ENCODE measurements at regions not wholly inside any gene's neighbourhood (a gene's known extent, or its start where the extent isn't known, plus 50 kb on each side); places are given as distances from the start of the nearest gene placed in this dataset.

DNA sequence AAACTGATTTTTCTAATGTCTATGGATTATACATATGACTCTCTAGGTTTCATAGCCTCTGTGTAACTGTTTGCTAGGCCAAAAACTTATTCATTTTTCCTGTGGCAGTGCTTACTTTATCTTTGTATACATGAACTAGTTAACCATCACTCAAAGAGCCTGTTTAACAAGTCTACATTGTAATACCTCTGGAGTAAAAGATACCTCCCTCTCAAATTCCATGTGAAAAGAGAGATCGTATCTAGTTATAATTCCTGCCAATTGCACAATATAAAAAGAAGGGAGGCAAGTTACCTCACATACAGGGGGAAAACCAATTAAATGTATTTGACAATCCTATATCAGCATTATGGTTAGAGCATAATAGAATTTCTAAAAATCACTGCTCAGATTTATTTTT lies 271.9 kb upstream of the ST8SIA4 start:
- Histone ChIP-seq H3K27ac (ENCODE audit: low read depth, low read length, poor library complexity, severe bottlenecking) (no peak overlapping the region), H3K9me3 (ENCODE audit: low read depth, low read length, poor library complexity, severe bottlenecking) (peaks cover 3% of the 10 kb centered on the region), H3K4me1 (ENCODE audit: insufficient read depth, low read length, poor library complexity, severe bottlenecking) (no peaks in the 10 kb centered on the region), H3K4me3 (ENCODE audit: low read depth, low read length, poor library complexity, severe bottlenecking) (no peak overlapping the region), H3K27me3 (replicated peaks; ENCODE audit: insufficient read depth, low read depth, low read length, poor library complexity) (no peaks in the 10 kb centered on the region), H3K36me3 (ENCODE audit: insufficient read depth, low read length, poor library complexity, severe bottlenecking) (no peaks in the 10 kb centered on the region)
- ChIA-PET CTCF (no interaction called here), POLR2A (ENCODE audit: low non-redundant PET) (no interaction called here)
- intact Hi-C loops (cut with micrococcal nuclease; ENCODE audit: unreplicated experiment) = no loop called here
- TF ChIP-seq EZH2 (IDR thresholded peaks at IDR 0.05; ENCODE audit: borderline replicate concordance, low read depth, low read length, poor library complexity, severe bottlenecking) = no peak
- TF ChIP-seq, protein P1, sequence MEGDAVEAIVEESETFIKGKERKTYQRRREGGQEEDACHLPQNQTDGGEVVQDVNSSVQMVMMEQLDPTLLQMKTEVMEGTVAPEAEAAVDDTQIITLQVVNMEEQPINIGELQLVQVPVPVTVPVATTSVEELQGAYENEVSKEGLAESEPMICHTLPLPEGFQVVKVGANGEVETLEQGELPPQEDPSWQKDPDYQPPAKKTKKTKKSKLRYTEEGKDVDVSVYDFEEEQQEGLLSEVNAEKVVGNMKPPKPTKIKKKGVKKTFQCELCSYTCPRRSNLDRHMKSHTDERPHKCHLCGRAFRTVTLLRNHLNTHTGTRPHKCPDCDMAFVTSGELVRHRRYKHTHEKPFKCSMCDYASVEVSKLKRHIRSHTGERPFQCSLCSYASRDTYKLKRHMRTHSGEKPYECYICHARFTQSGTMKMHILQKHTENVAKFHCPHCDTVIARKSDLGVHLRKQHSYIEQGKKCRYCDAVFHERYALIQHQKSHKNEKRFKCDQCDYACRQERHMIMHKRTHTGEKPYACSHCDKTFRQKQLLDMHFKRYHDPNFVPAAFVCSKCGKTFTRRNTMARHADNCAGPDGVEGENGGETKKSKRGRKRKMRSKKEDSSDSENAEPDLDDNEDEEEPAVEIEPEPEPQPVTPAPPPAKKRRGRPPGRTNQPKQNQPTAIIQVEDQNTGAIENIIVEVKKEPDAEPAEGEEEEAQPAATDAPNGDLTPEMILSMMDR (conservative IDR thresholded peaks at IDR 0.05; ENCODE audit: low read depth, low read length) = no peak
- no peak for DNase-seq (ENCODE audit: low spot score)
- no TSS peak for BruUV-seq (replicated peaks)

DNA sequence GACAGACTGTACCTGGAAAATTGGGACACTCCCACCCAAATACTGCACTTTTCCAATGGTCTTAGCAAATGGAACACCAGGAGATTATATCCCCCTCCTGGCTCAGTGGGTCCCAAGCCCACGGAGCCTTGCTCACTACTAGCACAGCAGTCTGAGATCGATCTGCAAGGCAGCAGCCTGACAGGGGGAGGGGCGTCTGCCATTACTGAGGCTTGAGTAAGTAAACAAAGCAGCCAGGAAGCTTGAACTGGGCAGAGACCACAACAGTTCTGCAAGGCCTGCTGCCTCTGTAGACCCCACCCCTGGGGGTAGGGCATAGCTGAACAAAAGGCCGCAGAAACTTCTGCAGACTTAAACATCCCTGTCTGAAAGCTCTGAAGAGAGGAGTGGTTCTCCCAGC lies 260.0 kb upstream of the ST8SIA4 start:
- POLR2A ChIA-PET (ENCODE audit: low non-redundant PET) = no interaction called here
- no peak for DNase-seq (ENCODE audit: low spot score)
- intact Hi-C loops (cut with micrococcal nuclease; ENCODE audit: unreplicated experiment) = no loop called here
- no peaks in the 10 kb centered on the region for H3K36me3 ChIP-seq (ENCODE audit: insufficient read depth, low read length, poor library complexity, severe bottlenecking)
- no peaks in the 10 kb centered on the region for H3K27me3 ChIP-seq (replicated peaks; ENCODE audit: insufficient read depth, low read depth, low read length, poor library complexity)
- H3K9me3 ChIP-seq (ENCODE audit: low read depth, low read length, poor library complexity, severe bottlenecking) = no peaks in the 10 kb centered on the region
- H3K27ac ChIP-seq (ENCODE audit: low read depth, low read length, poor library complexity, severe bottlenecking) = no peak overlapping the region
- no peaks in the 10 kb centered on the region for H3K4me1 ChIP-seq (ENCODE audit: insufficient read depth, low read length, poor library complexity, severe bottlenecking)
- CTCF ChIA-PET = no interaction called here
- no peak overlapping the region for H3K4me3 ChIP-seq (ENCODE audit: low read depth, low read length, poor library complexity, severe bottlenecking)
- TF ChIP-seq, protein P1 (conservative IDR thresholded peaks at IDR 0.05; ENCODE audit: low read depth, low read length) = no peak
- no peak for TF ChIP-seq EZH2 (IDR thresholded peaks at IDR 0.05; ENCODE audit: borderline replicate concordance, low read depth, low read length, poor library complexity, severe bottlenecking)
- BruUV-seq (replicated peaks) = no TSS peak

DNA sequence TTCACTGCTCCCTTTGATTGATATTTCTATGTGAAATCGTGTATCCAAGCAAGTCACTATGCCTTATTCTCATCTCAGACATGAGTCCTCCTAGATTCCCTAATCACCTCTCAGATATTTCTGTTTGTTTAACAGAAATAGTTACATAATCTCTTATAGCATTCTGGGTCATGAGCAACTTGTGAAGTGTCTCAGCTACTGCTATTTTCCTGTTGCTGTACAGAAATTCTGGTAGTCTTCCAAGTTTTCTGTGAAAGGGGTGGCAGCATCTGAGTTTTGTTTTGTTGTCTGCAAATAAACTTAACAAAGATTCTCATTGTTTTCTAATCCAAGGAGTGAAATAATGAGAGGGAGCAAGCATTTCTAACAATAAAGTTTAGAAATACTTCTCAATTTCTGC lies 256.9 kb upstream of the ST8SIA4 start:
- CTCF ChIA-PET = no interaction called here
- Histone ChIP-seq H3K4me3 (ENCODE audit: low read depth, low read length, poor library complexity, severe bottlenecking) (no peak overlapping the region), H3K36me3 (ENCODE audit: insufficient read depth, low read length, poor library complexity, severe bottlenecking) (no peaks in the 10 kb centered on the region), H3K9me3 (ENCODE audit: low read depth, low read length, poor library complexity, severe bottlenecking) (no peaks in the 10 kb centered on the region), H3K27ac (ENCODE audit: low read depth, low read length, poor library complexity, severe bottlenecking) (no peak overlapping the region), H3K27me3 (replicated peaks; ENCODE audit: insufficient read depth, low read depth, low read length, poor library complexity) (no peaks in the 10 kb centered on the region), H3K4me1 (ENCODE audit: insufficient read depth, low read length, poor library complexity, severe bottlenecking) (no peaks in the 10 kb centered on the region)
- TF ChIP-seq, protein P1 (conservative IDR thresholded peaks at IDR 0.05; ENCODE audit: low read depth, low read length) = no peak
- TF ChIP-seq EZH2 (IDR thresholded peaks at IDR 0.05; ENCODE audit: borderline replicate concordance, low read depth, low read length, poor library complexity, severe bottlenecking) = no peak
- DNase-seq (ENCODE audit: low spot score) = no peak
- no TSS peak for BruUV-seq (replicated peaks)
- POLR2A ChIA-PET (ENCODE audit: low non-redundant PET) = no interaction called here
- intact Hi-C loops (cut with micrococcal nuclease; ENCODE audit: unreplicated experiment) = no loop called here

Measured in A673 (cell line).